GM04503 (cell line): ENCODE measurements at regions not wholly inside any gene's neighbourhood (a gene's known extent, or its start where the extent isn't known, plus 50 kb on each side); places are given as distances from the start of the nearest gene placed in this dataset.

Experiments used
- DNase-seq: peaks from one replicate; pipeline ENCODE4 v3.0.0-alpha.2; 2012; ENCODE audit warnings: low read depth

DNA sequence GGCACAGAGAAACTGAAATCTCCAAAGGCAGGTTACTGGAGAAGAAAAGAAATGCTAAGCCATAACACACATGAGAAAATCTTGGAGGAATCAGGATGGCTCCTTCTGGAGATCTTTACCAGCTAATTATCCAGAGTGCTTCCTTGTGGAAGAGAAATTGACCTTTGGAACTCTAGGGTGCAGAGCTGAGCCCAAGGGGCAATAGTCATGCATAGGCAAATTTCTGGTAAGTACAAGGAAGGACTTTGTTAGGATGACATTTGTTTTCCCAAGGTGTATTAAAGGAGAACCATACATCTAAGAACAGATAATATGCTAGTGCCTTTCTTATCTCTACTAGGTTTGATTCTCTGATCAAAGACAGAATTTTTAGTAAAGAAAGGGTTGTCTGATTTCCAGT is 670.6 kb downstream of the DHX35 start:
- DNase-seq, result no peak

DNA sequence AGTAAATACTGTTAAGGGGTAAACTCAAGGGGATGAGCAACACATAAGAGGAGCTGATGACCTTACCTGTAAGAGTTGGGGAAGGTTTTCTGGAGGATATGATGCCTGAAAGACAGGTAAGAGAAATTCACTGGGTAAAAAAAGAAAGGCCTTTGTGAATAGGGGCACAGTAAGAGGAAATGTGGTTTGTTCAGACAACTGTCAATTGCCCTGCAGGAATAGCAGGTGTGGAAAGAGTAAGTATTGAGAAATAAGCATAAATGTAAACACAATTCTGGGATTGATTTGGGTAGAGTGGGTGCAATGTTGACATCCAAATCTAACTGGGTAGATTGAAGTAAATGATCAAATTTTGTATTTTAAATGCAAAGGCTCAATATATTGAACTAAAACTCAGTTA is 670.0 kb downstream of the DHX35 start:
- DNase-seq, result no peak

DNA sequence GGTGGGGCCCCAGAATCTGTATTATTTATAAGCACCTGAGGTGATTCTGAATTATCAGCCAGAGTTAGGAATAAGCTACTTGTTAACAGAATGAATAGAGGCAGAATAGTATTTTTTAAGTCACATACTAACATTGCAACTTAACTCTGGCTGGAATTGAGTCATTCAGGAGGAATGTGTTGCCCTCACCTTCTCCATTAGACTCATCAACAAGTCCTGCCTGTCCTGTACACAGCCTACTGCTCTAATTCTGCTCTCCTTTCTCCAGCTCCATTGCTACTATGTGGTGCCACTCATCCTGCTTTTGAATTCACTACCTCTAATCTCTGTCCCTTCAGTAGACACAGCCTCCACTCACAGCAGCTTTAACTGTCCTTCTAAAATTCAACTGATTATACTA is 669.4 kb downstream of the DHX35 start:
- no peak for DNase-seq

DNA sequence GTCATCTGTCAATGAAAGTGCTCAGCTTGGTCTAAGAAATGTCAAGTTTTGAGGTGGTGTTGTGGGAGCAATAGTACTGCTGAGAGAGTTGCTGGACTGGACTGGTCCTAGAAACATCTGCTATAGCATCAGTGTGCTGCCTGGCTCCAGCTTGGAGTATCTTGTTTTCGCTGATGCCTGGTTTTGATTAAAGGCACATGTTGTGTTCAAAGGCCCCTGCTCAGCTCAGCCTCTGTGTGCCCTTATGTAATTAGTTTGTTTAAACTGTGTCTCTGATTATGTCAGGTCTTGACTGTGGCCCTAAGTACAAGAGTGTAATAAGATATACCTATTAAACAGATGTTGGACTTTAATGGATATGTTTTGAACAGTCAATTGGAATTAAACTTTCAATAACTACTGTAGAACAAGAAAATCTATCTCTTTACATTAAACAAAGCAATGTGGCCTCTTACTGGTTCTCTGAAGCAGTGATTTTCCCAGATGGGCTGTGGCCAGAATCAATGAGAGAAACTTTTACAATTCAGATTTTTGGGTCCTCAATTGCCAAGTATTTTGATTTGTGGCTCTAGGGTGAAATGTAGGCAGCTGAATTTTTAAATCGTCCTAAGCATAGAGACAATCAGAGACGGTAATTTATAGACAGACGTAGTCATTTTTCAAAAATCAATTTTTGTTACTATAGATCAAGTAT is 668.2 kb downstream of the DHX35 start:
- no peak for DNase-seq

DNA sequence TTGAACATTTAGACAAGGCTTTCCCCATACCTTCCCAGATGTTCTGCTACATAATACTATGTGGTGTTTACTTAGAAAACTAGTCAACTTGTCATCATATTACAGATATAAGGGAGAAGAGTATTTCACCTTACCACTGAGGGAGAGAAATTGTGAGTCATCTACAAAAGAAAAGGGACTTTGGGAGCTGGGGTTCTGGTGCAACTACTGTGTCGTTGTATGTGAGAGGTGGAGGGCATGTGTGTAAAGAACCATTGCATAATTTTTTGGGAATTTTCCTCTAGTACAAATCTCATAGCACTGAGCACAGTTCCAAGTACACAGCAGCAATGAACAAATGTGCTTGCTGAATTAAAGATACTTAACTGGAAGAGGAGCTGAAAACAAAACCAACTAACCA is 665.6 kb downstream of the DHX35 start:
- no peak for DNase-seq

DNA sequence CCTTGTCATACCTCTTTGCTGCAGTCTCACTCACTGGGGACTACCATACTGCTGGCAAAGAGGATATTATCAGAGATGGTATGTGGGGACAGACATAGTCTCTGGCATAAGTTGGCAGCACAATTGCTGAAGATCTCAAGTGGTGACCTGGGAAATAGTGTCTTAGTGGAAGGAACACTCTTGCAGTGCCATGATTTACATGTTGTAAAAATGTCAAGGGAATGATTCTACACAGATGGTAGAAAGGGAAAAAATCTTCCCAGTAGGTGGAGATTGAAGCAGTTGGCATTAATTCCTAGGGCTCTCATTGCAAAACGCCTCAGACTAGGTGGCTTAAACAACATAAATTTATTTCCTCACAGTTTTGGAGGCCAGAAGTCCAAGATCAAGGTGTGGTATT is 662.2 kb downstream of the DHX35 start:
- DNase-seq, result no peak

DNA sequence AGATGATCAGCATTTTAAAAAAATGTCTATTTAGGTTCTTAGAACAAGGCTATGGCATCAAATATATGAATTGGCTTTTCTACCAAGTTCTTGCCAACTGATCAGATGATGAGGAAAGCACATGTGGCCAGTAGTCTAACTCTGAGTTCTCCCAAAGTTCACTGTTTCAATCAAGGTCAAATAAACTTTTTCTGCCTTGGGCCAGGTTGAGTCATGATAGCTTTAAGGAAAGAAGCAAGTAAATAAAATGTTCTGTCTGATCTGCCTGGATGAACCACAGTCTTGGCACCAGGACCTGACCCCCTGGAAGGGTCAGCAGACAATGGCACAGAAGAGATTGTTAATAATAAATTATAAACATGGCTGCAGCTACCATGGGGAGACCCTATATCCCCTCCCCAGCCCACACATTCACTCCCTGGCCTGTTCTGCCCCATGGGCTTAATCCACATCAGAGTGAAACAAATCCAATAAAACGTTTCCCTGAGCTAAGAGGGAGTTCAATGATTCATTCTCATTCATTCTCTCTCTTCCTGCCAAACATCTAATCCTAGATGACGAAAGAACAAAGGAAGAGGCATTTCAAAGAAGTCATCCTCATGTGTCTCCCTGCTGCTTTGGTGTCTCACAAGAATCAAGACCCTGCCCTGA is 661.6 kb downstream of the DHX35 start:
- no peak for DNase-seq

DNA sequence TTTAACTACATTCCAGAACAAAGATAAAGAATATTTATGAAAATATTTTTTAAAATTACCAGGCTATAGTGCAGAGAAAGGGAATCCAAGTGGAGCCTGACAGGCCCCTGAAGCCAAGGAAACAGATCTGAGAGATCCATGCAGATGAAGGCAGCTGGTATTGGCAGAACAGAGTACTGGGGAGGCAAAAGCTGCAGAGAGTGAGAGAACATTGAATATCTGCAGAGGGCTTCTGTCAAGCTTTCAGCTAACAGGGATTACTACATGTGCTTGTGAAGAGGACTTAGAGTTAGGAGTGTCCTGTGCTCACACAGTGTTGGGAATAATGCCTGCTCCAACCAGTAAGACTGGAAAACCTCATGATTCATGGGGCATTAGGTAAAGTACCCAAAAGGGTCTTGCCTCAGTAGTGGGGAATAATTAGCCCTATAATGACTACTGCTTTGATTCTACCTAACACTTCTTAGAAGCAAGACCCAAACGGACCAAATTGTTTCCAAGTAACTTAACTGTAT is 657.2 kb downstream of the DHX35 start:
- no peak for DNase-seq

DNA sequence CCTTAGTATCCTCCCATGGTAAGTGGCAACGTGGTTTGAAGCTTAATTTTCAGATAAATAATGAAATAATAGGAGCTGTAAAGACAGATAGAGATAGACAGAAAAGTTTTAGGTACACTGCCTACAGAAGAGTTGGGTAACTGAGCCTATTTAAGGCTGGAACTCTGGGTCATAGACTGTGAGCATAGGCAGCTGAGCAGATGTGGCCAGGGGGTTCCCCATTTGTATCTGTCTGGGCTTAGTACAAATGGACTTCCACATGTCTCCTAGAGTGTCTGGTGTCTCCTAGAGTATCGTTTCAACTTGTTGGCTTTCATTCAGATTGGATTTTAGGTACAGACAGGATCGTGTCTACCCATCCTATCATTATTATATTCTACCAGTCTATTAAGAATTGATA is 649.8 kb downstream of the DHX35 start:
- DNase-seq, result no peak

DNA sequence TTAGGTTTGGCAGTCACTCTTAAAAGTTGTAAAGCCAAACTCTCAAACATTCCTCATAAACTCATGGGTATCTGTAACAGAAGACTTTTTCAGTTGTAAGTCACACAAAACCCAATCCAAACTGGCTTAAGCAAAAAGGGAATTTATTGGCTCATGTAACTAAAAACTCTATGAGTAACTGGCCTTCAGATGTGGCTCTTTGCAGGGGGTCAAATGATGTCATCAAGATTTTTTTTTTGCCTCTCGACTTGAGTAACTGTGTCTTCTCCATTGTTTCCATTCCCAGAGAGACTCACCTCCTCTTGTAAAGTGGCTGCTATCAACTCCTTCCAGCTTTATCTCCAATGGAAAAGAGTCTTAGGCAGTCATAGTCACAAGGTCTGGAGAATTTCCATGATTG is 645.0 kb downstream of the DHX35 start:
- no peak for DNase-seq

DNA sequence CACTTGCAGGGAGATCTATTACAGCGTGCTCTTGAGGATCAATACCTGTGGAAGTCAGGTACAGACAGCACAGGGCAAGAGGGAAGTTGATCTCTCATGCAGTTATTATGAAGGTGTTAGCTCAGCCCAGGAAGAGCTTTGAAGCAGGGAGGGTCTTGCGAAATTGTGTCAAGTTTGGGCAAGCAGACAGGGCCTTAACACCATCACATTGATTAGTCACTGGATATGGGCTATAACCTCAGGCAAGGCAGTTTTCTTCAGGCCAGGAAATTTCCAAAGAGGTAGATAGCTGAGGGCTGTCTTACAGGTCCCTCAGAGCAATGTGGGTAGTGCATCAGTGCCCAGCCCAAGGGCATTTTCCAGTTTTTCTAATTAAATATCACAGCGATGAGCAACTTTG is 643.8 kb downstream of the DHX35 start:
- no peak for DNase-seq

DNA sequence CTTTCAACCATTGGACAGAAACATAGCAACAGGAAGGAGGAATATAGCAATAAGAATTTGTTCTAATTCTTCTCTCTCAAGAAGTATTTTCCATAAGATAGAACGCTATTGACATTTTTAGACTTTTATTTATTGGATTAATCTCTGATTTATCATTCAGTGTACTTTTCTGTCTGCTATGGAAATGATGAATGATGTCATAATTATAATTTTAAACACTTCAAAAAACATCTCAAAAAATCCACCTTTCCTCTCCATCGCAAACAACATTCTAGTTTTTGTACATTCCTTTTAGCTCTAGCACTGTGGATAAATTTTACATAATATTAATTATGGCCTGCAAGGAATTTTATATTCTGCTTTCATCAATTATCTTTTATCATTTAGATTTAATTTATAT is 643.2 kb downstream of the DHX35 start:
- no peak for DNase-seq

DNA sequence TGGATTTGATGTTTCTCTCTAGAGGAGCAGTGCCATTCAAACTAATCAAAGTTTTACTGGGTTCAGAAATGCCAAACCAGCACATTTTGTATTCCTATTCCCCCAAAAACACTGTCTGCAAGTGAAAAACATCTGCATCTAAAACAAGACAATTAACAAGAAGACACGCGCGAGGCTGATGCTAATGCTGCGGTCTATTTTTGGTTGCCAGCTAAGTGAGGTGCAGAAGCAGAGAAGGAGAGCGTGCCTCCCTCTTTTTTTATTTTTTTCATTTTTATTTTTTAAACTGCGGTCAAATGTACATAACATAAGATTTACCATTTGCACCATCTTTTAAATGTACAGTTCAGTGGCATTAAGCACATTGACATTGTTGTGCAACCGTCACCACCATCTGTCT is 641.1 kb downstream of the DHX35 start:
- no peak for DNase-seq

DNA sequence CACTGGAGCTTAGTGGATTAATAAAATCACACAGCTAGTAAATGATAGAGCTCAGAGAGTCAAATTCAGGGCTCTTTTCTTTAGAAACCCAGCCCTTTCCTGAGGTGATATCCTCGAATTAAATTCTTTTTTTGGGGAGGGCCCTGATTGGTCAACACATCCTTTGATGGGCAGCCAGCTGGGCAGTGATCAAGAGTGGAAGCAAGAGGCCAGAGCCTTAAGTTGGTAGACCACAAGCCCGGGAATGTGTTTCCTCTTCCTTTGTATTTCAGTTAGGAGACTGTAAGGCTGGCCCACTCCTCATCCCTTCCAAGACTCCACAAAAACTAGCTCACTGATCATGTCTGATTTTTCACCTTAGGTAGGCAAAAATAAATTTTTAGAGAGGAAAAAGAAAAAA is 640.5 kb downstream of the DHX35 start:
- no peak for DNase-seq

DNA sequence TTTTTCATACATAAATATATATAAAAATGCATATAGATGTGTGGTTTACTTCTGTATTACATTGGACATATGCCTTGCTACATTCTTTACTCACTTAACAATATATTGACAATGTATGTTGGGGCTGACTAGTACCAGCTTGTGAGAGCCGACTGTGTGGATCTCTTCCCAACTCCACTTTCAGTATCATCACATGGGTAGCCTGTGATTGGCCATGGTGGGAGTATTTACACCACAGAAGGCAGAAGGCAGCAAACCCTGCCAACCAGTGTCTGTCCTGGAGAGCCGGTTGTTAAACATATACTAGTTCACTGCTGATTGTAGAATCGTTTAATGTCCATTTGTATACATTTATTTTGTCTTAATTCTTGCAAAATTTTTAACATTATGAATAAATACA is 638.7 kb downstream of the DHX35 start:
- DNase-seq, result no peak

DNA sequence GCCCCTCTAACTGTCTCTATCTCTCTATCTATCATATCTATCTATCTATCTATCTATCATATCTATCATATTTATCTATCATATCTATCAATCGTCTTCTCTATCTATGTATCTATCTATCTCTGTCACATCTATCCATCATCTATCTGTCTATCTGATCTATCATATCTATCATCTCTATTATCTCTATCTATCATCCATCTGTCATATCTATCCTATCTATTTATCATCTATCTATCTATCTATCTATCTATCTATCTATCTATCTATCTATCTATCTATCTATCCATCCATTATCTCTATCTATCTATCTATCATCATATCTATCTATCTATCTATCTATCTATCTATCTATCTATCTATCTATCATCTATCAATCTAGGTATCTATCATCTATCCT is 638.0 kb downstream of the DHX35 start:
- no peak for DNase-seq

DNA sequence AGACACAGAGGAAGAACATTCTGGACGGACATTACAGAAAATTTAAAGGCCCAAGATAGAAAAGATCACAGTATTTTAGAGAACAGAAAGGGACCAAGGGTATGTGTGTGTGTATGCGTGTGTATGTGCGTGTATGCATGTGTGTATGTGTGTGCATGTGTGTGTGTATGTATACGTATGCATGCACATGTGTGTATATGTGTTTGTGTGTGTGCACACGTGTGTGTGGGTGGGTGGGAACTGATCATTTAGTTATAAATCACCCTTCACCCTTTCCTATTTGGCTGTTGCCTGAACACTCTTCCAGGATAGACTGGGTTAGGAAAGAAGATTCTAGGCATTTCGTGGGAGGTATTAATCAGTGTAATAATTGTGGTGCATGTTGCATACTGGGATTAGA is 634.4 kb downstream of the DHX35 start:
- no peak for DNase-seq

DNA sequence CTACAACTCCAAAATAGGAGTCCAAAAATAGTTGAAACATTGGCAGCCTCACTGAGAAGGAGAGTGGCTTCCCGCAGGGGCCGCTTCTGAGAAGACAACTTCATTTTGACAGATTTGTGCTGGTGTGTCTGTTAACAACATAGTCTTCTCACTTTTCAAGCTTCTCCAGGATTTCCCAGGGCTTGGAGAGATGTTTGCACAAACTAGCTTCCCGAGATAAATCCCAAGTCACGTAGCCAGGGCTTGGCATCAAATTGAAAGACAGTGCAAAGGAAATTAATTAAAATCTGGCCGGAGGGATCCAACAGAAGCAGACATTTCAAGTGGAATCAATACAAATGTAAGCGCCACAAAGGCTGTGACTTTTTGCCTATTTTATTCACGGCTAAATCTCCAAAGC is 630.2 kb downstream of the DHX35 start:
- no peak for DNase-seq

DNA sequence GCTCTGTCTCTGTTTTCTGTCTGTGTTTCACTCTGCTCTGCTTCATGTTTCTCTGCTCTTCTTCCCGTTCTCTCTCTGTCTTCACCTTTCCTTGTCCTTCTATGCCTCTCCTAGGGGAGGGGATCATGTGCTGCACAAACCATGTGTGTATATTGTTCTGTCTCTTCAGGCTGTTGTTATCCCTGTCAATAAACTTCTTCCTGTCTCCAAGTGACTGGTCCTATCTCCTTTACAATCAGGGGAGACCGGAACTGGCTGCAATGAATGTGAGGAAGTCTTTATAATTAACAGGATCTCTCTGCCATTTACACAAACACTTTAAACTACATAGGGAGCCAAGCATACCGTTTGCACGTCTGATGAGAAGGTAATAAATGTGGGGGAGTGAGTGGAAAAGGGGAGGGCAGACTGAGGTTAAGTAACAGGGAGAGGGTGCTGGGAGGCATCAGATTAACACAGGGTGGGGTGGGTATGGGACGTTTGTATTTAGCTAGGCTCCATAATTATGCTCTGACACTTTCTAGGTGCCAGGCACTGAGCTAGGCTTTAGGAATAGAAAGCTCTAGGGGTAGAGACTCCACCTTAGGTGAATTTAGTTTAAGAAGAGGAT is 626.1 kb downstream of the DHX35 start:
- DNase-seq, result no peak

DNA sequence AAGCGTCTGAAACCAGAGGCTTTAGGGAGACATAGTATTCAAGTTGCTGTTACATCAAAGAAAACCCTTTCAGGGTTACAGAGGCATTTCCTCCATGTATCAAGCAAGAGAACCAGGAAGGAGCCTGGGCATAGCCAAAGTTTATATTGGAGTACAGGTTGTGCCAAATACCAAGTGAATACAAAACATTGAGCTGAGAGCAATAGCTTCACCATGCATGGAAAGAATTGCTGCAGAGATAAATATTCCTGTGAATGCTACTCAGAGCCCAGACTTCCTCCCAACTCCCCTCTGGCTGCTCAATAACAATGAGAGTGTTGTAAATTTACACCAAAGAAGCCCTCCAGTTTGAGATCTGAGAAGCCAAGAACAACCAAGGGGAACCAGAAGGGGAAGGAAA is 618.9 kb downstream of the DHX35 start:
- no peak for DNase-seq

DNA sequence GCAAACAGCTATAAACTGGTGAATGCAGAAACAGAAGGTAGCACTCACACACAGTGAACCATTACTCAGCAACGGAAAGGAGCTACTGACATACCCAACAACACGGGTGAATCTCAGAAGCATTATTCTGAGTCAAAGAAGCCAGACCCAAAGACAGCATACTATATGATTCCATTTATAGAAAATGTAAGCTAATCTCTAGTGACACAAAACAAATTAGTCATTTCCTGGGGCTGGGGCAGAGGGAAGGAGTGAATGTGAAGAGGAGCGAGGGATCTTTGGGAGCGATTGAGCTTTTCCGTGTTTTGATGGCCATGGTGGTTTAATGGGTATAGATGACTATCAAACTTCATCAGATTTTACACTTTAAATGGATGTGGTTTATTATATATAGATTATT is 614.6 kb downstream of the DHX35 start:
- DNase-seq, result no peak

DNA sequence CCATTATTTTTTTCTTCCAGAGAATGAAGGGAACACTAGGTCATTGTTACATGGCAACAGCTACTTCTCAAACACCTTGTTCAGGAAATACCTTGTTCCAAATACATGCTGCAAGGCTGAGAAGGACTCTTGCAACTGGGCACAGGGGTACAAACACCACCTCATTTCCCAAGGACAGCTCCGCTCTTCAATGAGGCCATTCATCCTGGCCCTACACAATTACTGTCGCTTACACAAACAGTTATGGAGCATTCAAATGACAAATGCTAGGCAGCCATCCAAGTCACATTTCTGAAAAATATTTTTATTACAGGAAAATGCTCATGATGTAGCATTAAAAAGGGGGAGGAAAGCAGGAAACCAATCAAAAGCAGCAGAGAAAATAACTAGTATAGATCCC is 611.9 kb downstream of the DHX35 start:
- DNase-seq, result no peak

DNA sequence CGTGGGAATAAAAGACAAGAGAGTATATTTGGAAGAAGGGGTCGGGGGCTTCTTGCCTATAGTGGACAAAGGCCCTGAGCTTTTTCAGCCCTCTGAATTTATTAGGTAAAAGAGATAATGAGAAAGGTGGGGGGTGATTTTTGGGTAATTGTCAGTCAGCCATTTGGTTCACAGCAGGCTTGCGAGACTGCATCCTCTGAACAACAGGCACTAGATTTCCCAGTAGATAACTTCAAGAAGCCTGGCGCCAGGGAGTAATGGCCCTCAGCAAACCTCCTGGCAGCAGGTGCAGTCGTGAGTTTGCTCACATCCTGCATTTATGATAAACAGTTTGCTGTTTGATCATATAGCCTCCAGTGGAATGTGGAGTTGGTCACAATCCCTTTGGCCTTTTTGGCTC is 609.0 kb downstream of the DHX35 start:
- DNase-seq, result no peak

DNA sequence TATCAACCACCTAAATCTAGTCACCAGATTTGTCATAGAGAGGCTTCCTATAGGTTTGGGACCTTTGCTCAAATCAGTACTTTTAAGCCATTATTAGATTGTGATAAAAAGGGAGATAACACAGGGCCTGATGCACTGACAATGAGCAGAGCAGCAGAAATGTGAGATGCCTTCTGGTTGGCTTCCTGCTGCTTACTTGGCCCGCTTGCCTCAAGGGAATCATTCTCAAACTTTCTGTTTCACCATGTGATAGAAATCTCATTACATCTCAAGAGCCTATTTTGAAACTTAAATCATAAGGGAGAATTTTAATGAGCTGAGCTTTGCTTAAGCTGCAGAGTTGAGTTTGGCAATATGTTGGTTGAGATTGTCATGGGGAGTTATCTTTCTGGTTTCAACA is 606.0 kb downstream of the DHX35 start:
- no peak for DNase-seq
